HFFc6 (cell line): ENCODE measurements at regions not wholly inside any gene's neighbourhood (a gene's known extent, or its start where the extent isn't known, plus 50 kb on each side); places are given as distances from the start of the nearest gene placed in this dataset.

Experiments used
- DNase-seq: peaks from one replicate; pipeline ENCODE4 v3.0.0-alpha.2; 2018
- H3K27ac Mint-ChIP-seq: 2 replicates; pipeline ENCODE4 v1.8.0; 2020; ENCODE audit warnings: mild to moderate bottlenecking, mixed read lengths
- H3K27me3 Mint-ChIP-seq: 2 replicates; pipeline ENCODE4 v1.8.0; 2021; ENCODE audit warnings: mild to moderate bottlenecking, moderate library complexity, mixed read lengths; ENCODE audit not compliant: insufficient read depth
- H3K36me3 Mint-ChIP-seq: 2 replicates; pipeline ENCODE4 v1.8.0; 2021; ENCODE audit warnings: low read depth, mixed read lengths
- H3K4me1 Mint-ChIP-seq: 2 replicates; pipeline ENCODE4 v1.8.0; 2020; ENCODE audit warnings: low read depth, mixed read lengths
- H3K4me3 Mint-ChIP-seq: 2 replicates; pipeline ENCODE4 v1.8.0; 2020; ENCODE audit warnings: mild to moderate bottlenecking, moderate library complexity, mixed read lengths
- H3K9me3 Mint-ChIP-seq: 2 replicates; pipeline ENCODE4 v1.8.0; 2020; ENCODE audit warnings: mild to moderate bottlenecking, mixed read lengths
- CTCF ChIP-seq: fragments of 200-600 bp; sonication (generic); IDR thresholded peaks from 2 replicates; pipeline ENCODE4 v1.5.0; 2021; ENCODE audit warnings: antibody characterized with exemption, mild to moderate bottlenecking

DNA sequence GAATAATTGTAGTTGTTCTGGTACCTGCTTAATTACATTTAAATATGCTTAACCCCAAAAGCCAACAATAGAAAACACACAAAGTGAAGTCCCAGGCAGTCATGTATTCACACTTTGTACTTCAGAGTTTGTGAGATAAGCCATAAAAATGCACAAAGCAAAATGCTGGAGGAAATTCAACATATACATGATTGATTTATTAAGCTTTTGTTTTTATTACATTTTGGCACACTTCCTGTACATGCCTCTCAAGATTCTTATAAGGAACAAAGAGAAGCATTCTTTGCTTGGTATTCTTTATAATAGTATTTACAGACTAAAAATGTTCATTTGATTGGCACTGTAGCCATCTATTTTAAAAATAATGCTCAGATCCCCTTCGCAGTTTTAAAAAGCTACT, 107.7 kb upstream of the ANK3 start:
- Mint-ChIP-seq H3K27ac (no peak overlapping the region), H3K36me3 (no peaks in the 10 kb centered on the region), H3K4me3 (no peak overlapping the region), H3K27me3 (peaks cover 2% of the 10 kb centered on the region), H3K4me1 (no peaks in the 10 kb centered on the region), H3K9me3 (no peaks in the 10 kb centered on the region)
- TF ChIP-seq CTCF: no peak
- DNase-seq: no peak

DNA sequence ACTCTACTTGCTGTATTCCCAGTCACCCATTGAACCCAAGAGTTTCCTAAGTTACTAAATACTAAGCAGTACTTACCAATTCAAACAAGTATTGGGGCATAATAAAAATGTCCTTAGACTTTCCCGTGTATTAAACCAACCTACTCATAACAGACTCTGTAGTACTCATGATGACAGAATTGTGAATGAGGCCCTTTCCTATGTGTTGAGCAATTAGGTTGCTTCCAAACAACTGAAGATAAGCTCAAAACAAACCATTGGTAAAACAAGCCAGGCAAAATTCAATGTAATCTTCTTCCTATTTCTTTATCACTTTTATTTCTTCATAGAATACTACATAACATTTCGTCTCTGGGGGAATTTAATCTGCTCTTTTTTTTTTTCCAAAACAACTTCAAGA, 106.5 kb upstream of the ANK3 start:
- Mint-ChIP-seq H3K27me3 (peaks cover 2% of the 10 kb centered on the region), H3K4me1 (no peaks in the 10 kb centered on the region)

GRCh38 chr10:60495338-60496055, 105.8 kb upstream of the ANK3 start:
- peaks cover 2% of the 10 kb centered on the region for H3K27me3 Mint-ChIP-seq
- no peak overlapping the region for H3K4me3 Mint-ChIP-seq
- TF ChIP-seq CTCF: no peak
- no peak overlapping the region for H3K27ac Mint-ChIP-seq
- H3K36me3 Mint-ChIP-seq: no peaks in the 10 kb centered on the region
- DNase-seq: no peak
- H3K4me1 Mint-ChIP-seq: no peaks in the 10 kb centered on the region
- no peaks in the 10 kb centered on the region for H3K9me3 Mint-ChIP-seq

More for the DNA sequence above, 106.5 kb upstream of the ANK3 start:
- Mint-ChIP-seq H3K36me3 (no peaks in the 10 kb centered on the region), H3K27ac (no peak overlapping the region), H3K4me3 (no peak overlapping the region), H3K9me3 (no peaks in the 10 kb centered on the region)
- DNase-seq: no peak
- no peak for TF ChIP-seq CTCF

GRCh38 chr10:60494774-60495173, 105.1 kb upstream of the ANK3 start:
- H3K4me1 Mint-ChIP-seq: no peaks in the 10 kb centered on the region
- TF ChIP-seq CTCF: no peak
- no peaks in the 10 kb centered on the region for H3K9me3 Mint-ChIP-seq
- DNase-seq: no peak
- peaks cover 4% of the 10 kb centered on the region for H3K27me3 Mint-ChIP-seq
- no peaks in the 10 kb centered on the region for H3K36me3 Mint-ChIP-seq
- no peak overlapping the region for H3K27ac Mint-ChIP-seq
- no peak overlapping the region for H3K4me3 Mint-ChIP-seq

DNA sequence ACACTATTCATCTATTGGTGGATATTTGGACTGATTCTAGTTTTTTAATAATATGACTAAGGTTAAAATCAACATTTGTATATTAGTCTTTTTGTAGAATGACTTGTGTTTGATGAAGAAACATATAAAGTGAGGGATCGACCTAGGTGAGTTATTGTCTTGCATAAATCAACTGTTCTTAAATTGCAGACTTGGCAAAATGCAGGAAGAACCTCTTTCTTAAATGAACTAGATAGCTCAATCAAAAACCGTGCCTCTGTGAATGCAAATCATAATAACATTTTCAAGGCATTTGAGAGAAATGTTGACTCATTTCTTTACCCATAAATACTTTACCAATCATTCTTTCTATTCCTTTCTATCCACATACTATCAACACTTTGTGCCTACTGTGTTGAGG, 101.5 kb upstream of the ANK3 start:
- no peaks in the 10 kb centered on the region for H3K9me3 Mint-ChIP-seq
- no peak overlapping the region for H3K27ac Mint-ChIP-seq
- DNase-seq: no peak
- H3K36me3 Mint-ChIP-seq: no peaks in the 10 kb centered on the region
- no peak for TF ChIP-seq CTCF
- H3K4me1 Mint-ChIP-seq: no peaks in the 10 kb centered on the region
- peaks cover 4% of the 10 kb centered on the region for H3K27me3 Mint-ChIP-seq
- no peak overlapping the region for H3K4me3 Mint-ChIP-seq
